ENCODE measurements at regions not wholly inside any gene's neighbourhood (a gene's known extent, or its start where the extent isn't known, plus 50 kb on each side); places are given as distances from the start of the nearest gene placed in this dataset.
"Not testable (repeated sequence)": the region's sequence is repeated elsewhere in the genome, so short reads cannot be mapped to it uniquely, and the experiment has no call there.

- DNase-seq (no peak), ATAC-seq (no peak)
- intact Hi-C loops (cut with DNase I) = no loop called here
Measured at GRCh38 chr5:53160895-53161294, 51.3 kb upstream of the MOCS2 start.

- DNase-seq (no peak), ATAC-seq (no peak)
- intact Hi-C loops (cut with DNase I) = no loop called here
Measured at GRCh38 chr5:53161876-53162275, 52.3 kb upstream of the MOCS2 start.

GRCh38 chr5:53164478-53165165, 55.1 kb upstream of the MOCS2 start:
- no peak for DNase-seq
- intact Hi-C loops (cut with DNase I) = loop anchor here in 1 of 2 donors (5.0 kb wide), 1 partner anchor 1053 kb away; no protein-coding TSS in a partner anchor
- no peak for ATAC-seq

GRCh38 chr5:53165431-53166182, 56.0 kb upstream of the MOCS2 start:
- DNase-seq (no peak), ATAC-seq (no peak)
- intact Hi-C loops (cut with DNase I) = loop anchor here in 1 of 2 donors (5.0 kb wide), 1 partner anchor 1052 kb away; no protein-coding TSS in a partner anchor

GRCh38 chr5:53166183-53166495, 56.6 kb upstream of the MOCS2 start:
- ATAC-seq (no peak), DNase-seq (no peak)
- intact Hi-C loops (cut with DNase I) = loop anchor here in 1 of 2 donors (5.0 kb wide), 1 partner anchor 1051 kb away; no protein-coding TSS in a partner anchor

GRCh38 chr5:53167836-53168235, 58.3 kb upstream of the MOCS2 start:
- ATAC-seq (peak; percentile 88 to 90), DNase-seq (peak; percentile 41)
- intact Hi-C loops (cut with DNase I) = loop anchor here in 1 of 2 donors (5.0 kb wide), 1 partner anchor 1049 kb away; no protein-coding TSS in a partner anchor

GRCh38 chr5:53169933-53170332, 60.4 kb upstream of the MOCS2 start:
- ATAC-seq (no peak), DNase-seq (no peak)
- intact Hi-C loops (cut with DNase I) = loop anchor here in 1 of 2 donors (5.0 kb wide), 2 partner anchors 1047 to 1057 kb away; no protein-coding TSS in a partner anchor

GRCh38 chr5:53170746-53171349, 61.3 kb upstream of the MOCS2 start:
- DNase-seq (no peak), ATAC-seq (peak in 1 of 2 donors; percentile 43)
- intact Hi-C loops (cut with DNase I) = loop anchor here in 1 of 2 donors (5.0 kb wide), 1 partner anchor 1056 kb away; no protein-coding TSS in a partner anchor

GRCh38 chr5:53172073-53172472, 62.5 kb upstream of the MOCS2 start:
- intact Hi-C loops (cut with DNase I) = loop anchor here in 1 of 2 donors (5.0 kb wide), 1 partner anchor 1055 kb away; no protein-coding TSS in a partner anchor
- DNase-seq, ATAC-seq: not testable (repeated sequence)

GRCh38 chr5:53172630-53173029, 63.1 kb upstream of the MOCS2 start:
- ATAC-seq (no peak), DNase-seq (no peak)
- intact Hi-C loops (cut with DNase I) = loop anchor here in 1 of 2 donors (5.0 kb wide), 1 partner anchor 1055 kb away; no protein-coding TSS in a partner anchor

GRCh38 chr5:53173083-53173482, 63.5 kb upstream of the MOCS2 start:
- intact Hi-C loops (cut with DNase I) = loop anchor here in 1 of 2 donors (5.0 kb wide), 1 partner anchor 1054 kb away; no protein-coding TSS in a partner anchor
- DNase-seq = no peak
- ATAC-seq = no peak

- no peak for ATAC-seq
- intact Hi-C loops (cut with DNase I) = no loop called here
- DNase-seq = no peak
Measured at GRCh38 chr5:53178830-53179229, 69.3 kb upstream of the MOCS2 start.

GRCh38 chr5:53179691-53180090, 70.1 kb upstream of the MOCS2 start:
- DNase-seq (no peak), ATAC-seq (no peak)
- intact Hi-C loops (cut with DNase I) = no loop called here

GRCh38 chr5:53180538-53180937, 71.0 kb upstream of the MOCS2 start:
- ATAC-seq = no peak
- intact Hi-C loops (cut with DNase I) = no loop called here
- no peak for DNase-seq

- intact Hi-C loops (cut with DNase I) = no loop called here
- ATAC-seq (no peak), DNase-seq (no peak)
Measured at GRCh38 chr5:53180991-53181390, 71.4 kb upstream of the MOCS2 start.

GRCh38 chr5:53183880-53184279, 74.3 kb upstream of the MOCS2 start:
- ATAC-seq = no peak
- no peak for DNase-seq
- intact Hi-C loops (cut with DNase I) = no loop called here

GRCh38 chr5:53191548-53192165, 82.1 kb upstream of the MOCS2 start:
- ATAC-seq (no peak), DNase-seq (no peak)
- intact Hi-C loops (cut with DNase I) = no loop called here

- DNase-seq = no peak
- no peak for ATAC-seq
- intact Hi-C loops (cut with DNase I) = no loop called here
Measured at GRCh38 chr5:53194086-53194485, 84.5 kb upstream of the MOCS2 start.

- no peak for DNase-seq
- ATAC-seq = no peak
- intact Hi-C loops (cut with DNase I) = no loop called here
Measured at GRCh38 chr5:53199882-53200281, 90.3 kb upstream of the MOCS2 start.

Measured in left cardiac atrium (tissue), 4 donors.